ENCODE measurements at regions not wholly inside any gene's neighbourhood (a gene's known extent, or its start where the extent isn't known, plus 50 kb on each side); places are given as distances from the start of the nearest gene placed in this dataset.
"Not testable (repeated sequence)": the region's sequence is repeated elsewhere in the genome, so short reads cannot be mapped to it uniquely, and the experiment has no call there.

GRCh38 chr18:40249390-40250080 is 1705.5 kb upstream of the PIK3C3 start:
- no peak for FAIRE-seq
- no peak for DNase-seq (ENCODE audit: insufficient read length, low spot score)

DNA sequence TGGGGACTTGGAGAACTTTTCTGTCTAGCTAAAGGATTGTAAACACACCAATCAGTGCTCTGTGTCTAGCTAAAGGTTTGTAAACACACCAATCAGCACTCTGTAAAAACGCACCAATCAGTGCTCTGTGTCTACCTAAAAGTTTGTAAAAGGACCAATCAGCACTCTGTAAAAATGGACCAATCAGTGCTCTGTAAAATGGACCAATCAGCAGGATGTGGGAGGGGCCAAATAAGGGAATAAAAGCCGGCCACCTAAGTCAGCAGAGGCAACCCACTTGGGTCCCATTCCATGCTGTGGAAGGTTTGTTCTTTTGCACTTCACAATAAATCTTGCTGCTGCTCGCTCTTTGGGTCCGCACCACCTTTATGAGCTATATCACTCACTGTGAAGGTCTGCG is 1709.4 kb upstream of the PIK3C3 start:
- not testable (repeated sequence) for FAIRE-seq

GRCh38 chr18:40243607-40244006 is 1711.4 kb upstream of the PIK3C3 start:
- FAIRE-seq: no peak
- DNase-seq (ENCODE audit: insufficient read length, low spot score): no peak

More for the DNA sequence above, 1709.4 kb upstream of the PIK3C3 start:
- DNase-seq (ENCODE audit: insufficient read length, low spot score): not testable (repeated sequence)

DNA sequence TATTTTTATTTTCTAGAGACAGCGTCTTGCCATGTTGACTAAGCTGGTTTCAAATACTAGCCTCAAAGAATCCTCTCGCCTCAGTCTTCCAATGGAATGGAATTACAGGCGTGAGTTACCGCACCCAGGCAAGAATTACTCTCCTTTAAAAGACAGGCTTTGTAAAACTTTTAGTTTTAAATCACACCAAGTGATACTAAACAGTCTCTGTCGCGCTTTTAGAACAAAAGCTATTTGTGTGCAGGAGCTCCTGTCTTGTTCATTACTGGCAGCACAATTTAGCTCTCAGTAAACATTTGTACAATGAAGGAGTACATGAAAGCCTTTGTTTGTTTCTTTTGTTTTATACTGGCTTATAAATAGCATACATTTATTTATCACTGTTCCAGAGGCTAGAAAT is 1719.2 kb upstream of the PIK3C3 start:
- no peak for DNase-seq (ENCODE audit: insufficient read length, low spot score)

DNA sequence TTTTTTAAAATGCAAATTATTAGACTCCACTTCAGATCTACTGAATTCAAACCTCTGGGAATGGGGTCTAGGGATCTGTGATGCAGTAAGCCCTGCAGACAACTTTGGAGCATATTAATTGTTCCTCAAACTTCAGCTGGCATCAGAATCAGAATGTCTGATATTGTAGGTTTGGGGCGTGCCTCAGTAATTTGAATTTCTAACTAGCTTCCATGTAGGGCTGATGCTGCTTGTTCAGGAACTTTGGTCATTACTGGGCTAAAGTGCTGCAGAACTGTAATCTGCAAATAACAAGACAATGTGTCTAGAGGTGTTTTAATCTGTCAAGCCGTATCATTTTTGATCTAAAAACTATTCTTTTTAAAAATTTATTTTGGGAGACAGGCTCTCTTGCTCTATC is 1719.7 kb upstream of the PIK3C3 start:
- FAIRE-seq: no peak
- DNase-seq (ENCODE audit: insufficient read length, low spot score): no peak

More for the DNA sequence above, 1719.2 kb upstream of the PIK3C3 start:
- no peak for FAIRE-seq

- DNase-seq (ENCODE audit: insufficient read length, low spot score) (no peak), FAIRE-seq (no peak)
These were observed 1721.0 kb upstream of the PIK3C3 start for GRCh38 chr18:40233931-40234616.

DNA sequence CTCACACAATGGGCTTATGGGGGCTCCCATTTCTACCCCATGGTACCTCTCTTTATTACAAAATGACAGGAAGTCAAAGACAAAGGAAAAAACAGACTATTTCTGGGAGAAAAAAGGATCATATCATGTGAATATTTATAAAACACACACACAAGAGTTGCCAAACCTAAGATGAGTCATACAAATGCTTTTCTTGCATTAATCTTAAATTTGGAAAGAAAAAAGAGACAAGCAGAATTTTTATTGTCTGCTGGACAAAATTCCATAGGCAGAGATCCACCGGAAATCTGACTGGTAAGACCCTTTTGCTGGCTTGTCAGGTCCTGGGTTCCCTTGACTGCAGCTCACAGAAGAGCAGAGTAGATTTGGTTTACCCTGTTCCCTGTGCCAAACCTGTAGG is 1732.3 kb upstream of the PIK3C3 start:
- DNase-seq (ENCODE audit: insufficient read length, low spot score): no peak
- no peak for FAIRE-seq

DNA sequence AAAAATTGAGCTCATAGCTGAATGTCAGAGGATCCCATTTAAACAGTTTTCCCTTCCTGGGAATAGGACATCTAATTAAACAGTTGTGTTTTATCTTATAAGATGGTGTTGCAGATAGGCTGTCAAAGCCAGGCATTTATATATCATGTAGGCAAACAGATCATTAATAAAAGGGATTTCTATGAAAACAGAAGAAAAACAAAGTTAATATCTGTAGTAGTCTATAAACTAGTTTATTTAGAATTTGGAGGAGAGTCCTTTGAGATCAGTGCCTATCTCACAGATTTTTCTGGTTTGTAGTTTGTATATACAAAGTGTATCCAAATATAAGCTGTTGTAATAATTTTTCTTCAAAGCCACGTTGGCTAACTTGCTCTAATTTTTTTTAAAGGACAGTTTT is 1738.2 kb upstream of the PIK3C3 start:
- FAIRE-seq (no peak), DNase-seq (ENCODE audit: insufficient read length, low spot score) (no peak)

GRCh38 chr18:40215979-40216378 is 1739.1 kb upstream of the PIK3C3 start:
- FAIRE-seq: no peak
- no peak for DNase-seq (ENCODE audit: insufficient read length, low spot score)

- DNase-seq (ENCODE audit: insufficient read length, low spot score): no peak
These were observed 1744.3 kb upstream of the PIK3C3 start for GRCh38 chr18:40210696-40211095.

GRCh38 chr18:40208958-40209357 is 1746.1 kb upstream of the PIK3C3 start:
- FAIRE-seq: no peak
- DNase-seq (ENCODE audit: insufficient read length, low spot score): no peak

More at GRCh38 chr18:40210696-40211095, 1744.3 kb upstream of the PIK3C3 start:
- FAIRE-seq: no peak

DNA sequence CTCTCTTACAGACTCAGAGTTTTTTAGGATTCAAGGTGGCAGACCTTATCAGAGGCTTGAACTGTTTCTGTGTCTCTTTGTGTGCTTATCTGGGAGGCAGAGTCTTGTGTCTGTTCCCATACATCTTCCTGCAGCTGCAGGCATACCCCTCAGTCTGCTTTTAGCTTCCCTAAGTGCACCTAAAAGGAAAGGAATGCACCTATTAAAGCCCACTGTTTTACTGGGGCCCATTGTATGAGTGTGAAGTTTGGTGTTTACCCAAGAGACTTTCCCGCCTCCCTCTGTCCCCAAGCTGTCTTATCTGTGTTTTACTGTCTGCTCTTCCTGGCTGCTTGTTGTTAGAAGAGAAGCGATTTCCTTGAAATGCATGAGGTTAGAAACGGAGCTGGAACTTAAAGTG is 1757.3 kb upstream of the PIK3C3 start:
- FAIRE-seq (no peak), DNase-seq (ENCODE audit: insufficient read length, low spot score) (no peak)

DNA sequence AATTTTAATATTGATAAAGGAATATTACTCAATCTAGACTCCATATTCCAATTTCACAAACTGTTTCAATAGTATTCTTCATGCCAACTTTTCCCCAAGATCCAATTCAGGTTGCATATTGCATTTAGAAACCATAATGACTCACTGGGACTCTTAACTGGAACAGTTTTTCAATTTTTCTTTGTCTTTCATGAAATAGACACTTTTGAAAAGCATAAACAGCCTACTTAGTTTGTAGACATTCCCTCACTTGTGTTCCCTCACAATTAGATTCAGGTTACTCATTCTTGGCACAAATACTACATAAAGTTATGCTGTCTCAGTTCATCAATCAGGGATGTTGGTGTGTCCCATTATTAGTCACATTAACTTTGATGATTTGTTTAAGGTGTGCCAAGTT is 1768.4 kb upstream of the PIK3C3 start:
- DNase-seq (ENCODE audit: insufficient read length, low spot score) (no peak), FAIRE-seq (no peak)

- DNase-seq (ENCODE audit: insufficient read length, low spot score) (no peak), FAIRE-seq (no peak)
These were observed 1775.1 kb upstream of the PIK3C3 start for GRCh38 chr18:40179729-40180461.

DNA sequence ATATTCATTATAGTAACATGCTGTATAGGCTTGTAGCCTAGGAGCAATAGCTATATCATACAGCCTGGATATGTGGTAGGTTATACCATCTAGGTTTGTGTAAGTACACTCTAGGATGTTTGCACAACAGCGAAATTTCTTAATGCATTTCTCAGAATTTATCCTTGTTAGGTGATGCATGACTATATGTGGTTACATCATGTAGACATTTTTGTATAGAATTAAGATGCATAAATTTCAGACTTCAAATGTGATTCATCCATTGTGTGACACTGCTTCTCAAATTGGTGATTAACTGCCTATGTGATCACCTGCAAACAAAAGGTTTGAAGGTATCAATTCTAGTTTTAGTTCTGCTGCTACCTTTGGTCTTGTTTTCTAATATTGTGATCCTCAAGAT is 1787.0 kb upstream of the PIK3C3 start:
- FAIRE-seq: no peak
- DNase-seq (ENCODE audit: insufficient read length, low spot score): no peak

DNA sequence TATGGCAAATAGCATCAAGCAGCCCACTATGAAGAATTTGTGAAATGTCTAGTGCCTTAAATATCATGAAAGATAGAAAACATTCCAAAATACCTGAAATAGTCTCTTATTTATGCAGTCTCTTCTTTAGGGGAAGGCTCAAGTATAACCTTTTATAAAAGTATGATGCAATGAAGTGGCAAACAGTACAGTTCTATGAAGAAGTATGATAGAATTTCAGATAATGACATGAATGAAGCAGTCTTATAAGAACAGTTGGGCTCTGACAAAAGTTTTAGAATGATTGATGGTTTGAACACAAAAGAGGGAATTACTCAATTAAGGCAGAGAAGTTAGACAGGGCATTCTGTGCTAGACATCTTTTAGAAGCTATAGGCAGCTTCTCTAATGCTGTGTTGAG is 1791.8 kb upstream of the PIK3C3 start:
- no peak for FAIRE-seq

GRCh38 chr18:40160361-40160760 is 1794.7 kb upstream of the PIK3C3 start:
- DNase-seq (ENCODE audit: insufficient read length, low spot score) (no peak), FAIRE-seq (no peak)

More for the DNA sequence above, 1791.8 kb upstream of the PIK3C3 start:
- DNase-seq (ENCODE audit: insufficient read length, low spot score): no peak

DNA sequence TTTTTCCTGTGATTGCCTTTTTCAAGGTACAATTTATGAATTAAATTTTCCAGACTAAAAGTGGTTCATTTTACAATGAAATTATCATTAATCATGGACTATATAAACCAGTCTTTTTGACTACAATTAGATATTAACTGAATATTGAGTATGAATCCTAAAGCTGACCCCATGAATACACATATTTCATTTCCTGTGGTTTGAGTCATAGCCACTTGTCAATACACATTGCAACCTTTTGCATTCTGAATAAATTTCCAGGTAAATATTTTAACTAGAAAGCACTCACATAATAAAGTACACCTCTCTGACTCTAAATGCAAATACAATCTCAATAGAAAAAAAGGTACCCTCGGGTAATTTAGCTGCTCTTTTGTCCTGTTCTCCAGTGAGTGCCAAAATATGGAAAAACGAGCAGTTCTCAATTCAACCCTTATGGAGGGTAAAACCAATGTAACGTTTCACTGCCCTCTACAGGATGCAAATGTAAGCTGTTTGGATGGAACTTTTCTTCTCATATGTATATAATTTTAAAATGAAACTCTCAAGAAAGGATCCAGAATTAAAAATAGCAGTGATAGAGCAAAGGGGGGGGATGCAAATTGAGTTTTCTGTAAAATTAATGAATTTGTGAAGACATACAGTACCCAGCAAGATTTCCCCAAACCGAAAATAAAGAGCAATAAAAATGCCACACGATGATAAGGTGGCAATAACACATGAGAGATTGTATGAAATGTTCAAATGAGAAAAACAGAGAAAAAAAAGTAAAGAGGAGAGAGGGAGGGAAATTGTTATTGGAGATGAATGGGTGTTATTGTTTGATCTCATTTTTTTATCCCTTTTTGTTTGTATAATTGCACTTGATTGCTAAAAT is 1795.7 kb upstream of the PIK3C3 start:
- no peak for FAIRE-seq
- no peak for DNase-seq (ENCODE audit: insufficient read length, low spot score)

DNA sequence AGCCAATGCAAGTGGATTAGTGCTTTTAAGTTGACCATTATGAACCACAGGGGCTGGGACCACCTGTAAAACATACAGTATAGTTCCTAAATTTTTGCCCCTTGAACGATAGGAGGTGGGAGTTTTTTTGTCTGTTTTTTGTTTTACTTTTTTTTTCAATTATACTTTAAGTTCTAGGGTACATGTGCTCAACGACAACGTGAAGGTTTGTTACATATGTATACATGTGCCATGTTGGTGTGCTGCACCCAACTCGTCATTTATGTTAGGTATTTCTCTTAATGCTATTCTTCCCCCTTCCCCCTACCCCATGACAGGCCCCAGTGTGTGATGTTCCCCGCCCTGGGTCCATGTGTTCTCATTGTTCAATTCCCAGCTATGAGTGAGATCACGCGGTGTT is 1797.9 kb upstream of the PIK3C3 start:
- no peak for DNase-seq (ENCODE audit: insufficient read length, low spot score)
- FAIRE-seq: no peak

- DNase-seq (ENCODE audit: insufficient read length, low spot score): no peak
- no peak for FAIRE-seq
These were observed 1802.2 kb upstream of the PIK3C3 start for GRCh38 chr18:40152859-40153258.

- FAIRE-seq (no peak), DNase-seq (ENCODE audit: insufficient read length, low spot score) (no peak)
These were observed 1806.1 kb upstream of the PIK3C3 start for GRCh38 chr18:40148960-40149359.
